NCI-H2171 (cell line): ENCODE measurements at regions not wholly inside any gene's neighbourhood (a gene's known extent, or its start where the extent isn't known, plus 50 kb on each side); places are given as distances from the start of the nearest gene placed in this dataset.
"Not testable (repeated sequence)": the region's sequence is repeated elsewhere in the genome, so short reads cannot be mapped to it uniquely, and the experiment has no call there.

Experiments used
- DNase-seq: peaks from one replicate; lab custom pipeline; 2025; lab: John Stamatoyannopoulos, UW

- no peak for DNase-seq
These were observed 322.7 kb upstream of the DUSP10 start for GRCh38 chr1:222064388-222065211.

DNA sequence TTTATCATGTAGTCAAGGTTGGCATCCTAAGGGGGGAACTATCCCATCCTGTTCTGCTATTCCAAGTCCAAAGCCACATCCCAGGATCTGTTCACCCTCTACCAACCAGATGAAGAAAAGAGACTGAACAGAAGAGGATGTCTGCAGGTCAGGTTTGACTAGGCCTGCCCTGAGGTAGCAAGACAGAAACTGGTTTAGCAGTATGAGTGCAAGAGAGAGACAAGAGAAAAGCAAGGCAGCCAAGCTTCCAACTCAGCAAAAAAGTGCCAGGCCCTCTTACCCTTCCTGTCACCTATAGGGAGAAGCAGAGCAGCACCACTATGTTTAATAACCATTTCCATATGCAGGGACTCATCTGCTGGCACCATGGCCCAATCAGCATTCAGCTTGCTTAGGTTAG lies 320.8 kb upstream of the DUSP10 start:
- no peak for DNase-seq

GRCh38 chr1:222061711-222062359 lies 319.9 kb upstream of the DUSP10 start:
- DNase-seq = no peak

GRCh38 chr1:222060210-222060916 lies 318.5 kb upstream of the DUSP10 start:
- no peak for DNase-seq

DNA sequence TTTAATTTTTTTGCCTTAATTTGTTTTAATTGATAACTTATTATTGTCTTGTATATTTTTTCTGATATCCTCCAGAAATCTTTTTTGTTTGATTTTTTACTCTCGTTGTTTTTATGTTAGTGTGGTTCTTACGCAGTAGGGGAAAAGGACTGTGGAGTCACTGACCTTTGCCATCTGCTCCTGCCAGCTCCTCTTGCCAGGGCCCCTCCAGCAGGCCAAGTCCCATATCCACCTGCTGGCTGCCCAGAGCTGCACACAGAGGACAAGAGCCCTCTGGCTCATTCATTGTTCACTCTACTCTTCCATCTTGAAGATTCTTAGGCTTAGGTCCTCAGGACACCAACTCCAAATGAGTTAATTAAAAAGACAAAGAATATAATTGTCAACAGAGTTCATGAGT lies 316.4 kb upstream of the DUSP10 start:
- no peak for DNase-seq

GRCh38 chr1:222057162-222057561 lies 315.3 kb upstream of the DUSP10 start:
- no peak for DNase-seq

DNA sequence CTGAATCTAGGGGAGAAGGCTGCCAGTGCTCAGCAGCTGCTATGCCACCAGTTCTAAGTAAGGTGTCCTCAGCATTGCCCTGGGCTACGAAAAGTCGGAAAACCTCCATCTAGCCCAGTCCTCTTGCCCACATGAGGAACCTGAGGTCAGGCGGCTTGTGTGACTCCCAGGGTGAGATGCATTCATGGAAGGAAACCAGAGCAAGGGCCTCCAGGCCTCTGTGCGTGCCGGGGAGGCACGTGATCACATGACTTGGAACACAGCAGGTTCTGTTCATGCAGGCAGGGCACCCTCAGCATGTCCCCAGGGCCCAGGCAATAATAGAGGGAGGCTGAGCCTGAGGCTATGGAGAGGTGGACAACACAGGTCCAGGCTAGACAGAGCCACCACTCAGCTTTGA lies 312.5 kb upstream of the DUSP10 start:
- DNase-seq = no peak

- no peak for DNase-seq
These were observed 312.0 kb upstream of the DUSP10 start for GRCh38 chr1:222053790-222054294.

DNA sequence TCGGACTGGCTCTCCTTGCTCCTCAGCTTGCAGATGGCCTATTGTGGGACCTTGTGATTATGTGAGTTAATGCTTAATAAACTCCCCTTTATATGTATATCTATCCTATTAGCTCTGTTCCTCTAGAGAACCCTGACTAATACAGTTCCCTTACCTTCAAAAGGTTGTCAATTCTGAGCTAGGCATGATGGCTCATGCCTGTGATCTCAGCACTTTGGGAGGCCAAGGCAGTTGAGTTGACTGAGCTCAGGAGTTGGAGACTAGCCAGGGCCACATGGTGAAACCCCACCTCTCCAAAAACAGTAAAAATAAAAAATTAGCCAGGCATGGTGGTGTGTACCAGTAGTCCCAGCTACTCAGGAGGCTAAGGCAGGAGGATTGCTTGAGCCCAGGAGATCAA lies 309.4 kb upstream of the DUSP10 start:
- not testable (repeated sequence) for DNase-seq

GRCh38 chr1:222049661-222050060 lies 307.8 kb upstream of the DUSP10 start:
- DNase-seq = not testable (repeated sequence)

DNA sequence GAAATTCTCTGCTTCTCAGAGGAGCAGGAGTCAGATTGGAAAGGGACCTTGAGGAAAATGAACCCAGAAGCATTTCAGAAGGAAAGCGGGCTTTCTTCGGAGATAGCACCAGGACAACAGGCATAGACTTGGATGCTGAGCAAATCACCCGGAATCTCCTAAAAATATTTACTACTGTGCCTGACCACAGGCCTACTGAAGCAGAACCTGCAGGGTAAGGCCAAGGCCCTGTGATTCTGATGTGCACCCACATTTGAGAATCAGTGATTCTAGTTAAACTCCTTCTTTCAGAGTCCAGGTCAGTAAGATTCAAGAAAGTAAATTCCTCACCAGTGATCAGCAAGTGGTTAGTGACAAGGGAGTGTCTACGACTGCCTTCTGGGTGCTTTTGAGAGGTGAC lies 307.3 kb upstream of the DUSP10 start:
- DNase-seq = no peak

- DNase-seq = no peak
These were observed 306.3 kb upstream of the DUSP10 start for GRCh38 chr1:222048094-222048595.

- no peak for DNase-seq
These were observed 305.5 kb upstream of the DUSP10 start for GRCh38 chr1:222047366-222047765.

- DNase-seq = no peak
These were observed 304.9 kb upstream of the DUSP10 start for GRCh38 chr1:222046684-222047263.

DNA sequence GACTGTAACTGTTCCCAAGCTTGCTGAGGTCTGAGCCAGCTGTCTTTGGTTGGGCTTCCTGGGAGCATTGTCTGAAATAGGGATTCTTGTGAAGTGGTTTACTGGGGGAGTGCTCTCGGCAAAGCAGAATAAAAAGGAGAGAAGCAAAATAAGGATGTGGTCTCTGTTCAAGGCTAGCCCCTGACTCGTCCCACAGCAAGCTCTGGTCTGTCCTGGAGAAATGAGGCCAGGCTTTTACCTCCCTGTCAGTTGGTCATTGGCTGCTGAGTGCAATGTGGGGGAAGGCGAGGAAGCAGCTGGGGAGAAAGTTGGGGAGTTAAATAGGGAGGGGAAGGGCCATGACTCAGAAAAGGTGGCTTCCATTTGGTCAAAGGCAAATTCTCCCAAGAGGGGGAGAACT lies 303.9 kb upstream of the DUSP10 start:
- DNase-seq = no peak

DNA sequence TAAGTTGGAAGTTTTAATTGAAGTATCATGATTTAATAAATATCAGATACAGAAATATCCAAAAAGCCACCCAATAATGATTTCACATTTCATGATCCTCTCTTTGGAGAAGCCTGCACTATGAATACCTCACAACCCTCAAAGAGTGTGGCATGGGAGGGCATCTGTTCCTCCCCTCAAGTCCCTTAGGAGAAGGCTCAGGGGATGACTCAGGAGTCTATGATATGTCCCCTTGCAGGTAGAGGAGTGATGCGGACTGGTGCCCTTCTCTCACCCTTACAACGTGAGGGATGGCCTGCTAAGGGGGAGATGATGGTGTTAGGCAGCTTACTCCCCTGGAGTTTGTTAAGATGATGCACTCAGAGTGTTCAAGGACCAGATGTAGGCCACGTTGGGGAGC lies 303.3 kb upstream of the DUSP10 start:
- no peak for DNase-seq

DNA sequence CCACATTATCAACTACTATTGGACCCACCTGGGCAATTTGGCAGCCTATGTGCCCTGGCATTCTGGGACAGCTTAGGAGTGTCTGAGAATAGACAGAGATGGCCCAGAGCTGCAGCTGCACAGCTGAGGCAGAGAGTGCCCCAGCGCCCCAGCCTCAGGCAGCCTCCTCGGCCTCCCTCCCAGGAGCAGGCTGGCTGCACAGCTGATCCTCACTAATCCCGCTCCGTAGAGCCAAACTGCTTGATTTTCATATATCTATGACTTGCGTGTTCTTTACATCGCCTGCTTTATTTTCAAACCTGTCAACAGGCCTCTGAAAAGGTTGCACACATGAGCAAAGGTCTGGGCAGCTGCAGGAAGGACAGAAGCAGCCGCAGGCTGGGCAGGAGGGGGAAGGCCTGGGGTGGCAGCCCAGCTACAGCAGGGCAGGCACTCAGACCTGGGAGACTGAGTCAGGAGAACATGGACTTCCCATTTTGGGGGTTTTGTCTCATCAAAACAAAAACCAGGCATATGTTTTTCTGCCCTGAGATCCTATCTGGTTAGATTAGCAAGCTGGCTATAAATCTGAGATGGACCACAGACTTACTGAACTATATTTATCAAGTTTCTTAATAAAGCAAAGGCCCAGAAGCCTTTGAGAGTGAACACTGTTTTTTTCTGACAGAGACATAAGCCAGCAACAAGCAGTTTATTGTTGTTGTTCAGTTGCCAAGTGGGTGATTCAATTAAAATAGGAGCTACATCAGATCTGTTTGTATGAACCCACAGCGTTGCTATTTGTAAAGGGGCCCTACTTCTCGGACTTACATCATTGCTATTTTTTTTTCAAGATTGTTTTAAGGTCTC lies 301.8 kb upstream of the DUSP10 start:
- no peak for DNase-seq

GRCh38 chr1:222042120-222042519 lies 300.2 kb upstream of the DUSP10 start:
- DNase-seq = no peak

DNA sequence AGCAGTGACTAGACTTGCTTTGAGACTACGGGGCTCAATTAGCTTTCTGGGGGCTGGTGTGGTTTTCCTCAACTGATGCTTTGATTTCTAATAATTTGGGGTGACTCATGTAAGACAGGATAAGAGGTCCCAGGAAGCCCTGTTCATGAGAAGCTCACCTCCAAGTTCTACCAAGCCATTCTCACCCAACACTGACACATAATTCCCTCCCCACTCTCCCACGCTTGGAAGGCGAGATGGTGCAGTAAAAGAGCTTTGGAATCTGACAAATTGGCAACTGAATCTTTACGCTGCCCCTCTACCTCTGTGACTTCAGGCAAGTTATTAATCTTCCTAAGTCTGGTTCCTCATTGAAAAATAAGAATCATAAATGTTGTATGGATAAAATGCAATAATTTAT lies 299.1 kb upstream of the DUSP10 start:
- no peak for DNase-seq

GRCh38 chr1:222040121-222040805 lies 298.4 kb upstream of the DUSP10 start:
- no peak for DNase-seq

DNA sequence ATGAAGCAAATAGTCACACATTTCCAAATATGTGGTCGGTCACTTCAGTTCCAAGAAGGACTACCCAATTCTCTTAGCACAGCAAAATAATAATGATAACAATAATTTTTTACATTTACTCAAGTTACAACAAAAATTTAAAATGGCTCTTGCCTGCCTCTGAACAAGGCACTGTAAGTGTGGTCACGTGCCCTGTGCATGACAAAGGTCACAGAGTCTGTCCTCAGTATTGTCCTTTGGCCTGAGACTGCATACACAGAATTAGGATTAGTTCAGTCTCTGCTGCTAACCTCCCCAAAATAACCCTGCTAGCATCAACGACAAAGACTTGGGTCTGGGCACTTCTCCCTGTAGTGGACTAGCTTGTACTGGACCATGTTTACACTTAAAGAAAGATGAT lies 297.1 kb upstream of the DUSP10 start:
- no peak for DNase-seq
